ENCODE measurements at regions not wholly inside any gene's neighbourhood (a gene's known extent, or its start where the extent isn't known, plus 50 kb on each side); places are given as distances from the start of the nearest gene placed in this dataset.

DNA sequence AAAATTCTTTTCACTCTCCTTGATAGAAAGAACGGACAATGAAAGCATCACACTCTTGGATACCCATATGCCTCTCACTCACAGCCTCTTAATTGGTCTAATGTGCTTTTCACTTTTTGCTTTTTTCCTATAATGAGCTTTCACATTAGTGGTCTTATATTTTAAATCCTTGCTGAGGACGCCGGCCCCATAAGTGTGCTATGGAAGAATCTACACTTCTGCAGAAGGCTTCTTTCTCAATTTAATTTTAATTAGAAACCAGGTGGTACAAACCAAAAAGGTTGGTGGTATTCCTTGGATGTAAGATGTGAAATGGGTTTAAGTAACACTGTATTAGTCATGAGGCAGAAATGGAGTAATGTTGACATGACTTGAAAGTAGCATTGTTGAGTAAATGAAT lies 190.6 kb upstream of the NFIA start:
- no peak for TF ChIP-seq CTCF (IDR thresholded peaks at IDR 0.05)
- no peak for TF ChIP-seq POLR2A (IDR thresholded peaks at IDR 0.05)

Data from thyroid gland (tissue), 4 donors.